ENCODE measurements at regions not wholly inside any gene's neighbourhood (a gene's known extent, or its start where the extent isn't known, plus 50 kb on each side); places are given as distances from the start of the nearest gene placed in this dataset.
A peak's percentile ranks its signal among the peaks of the same experiment; 100 is the strongest.

DNA sequence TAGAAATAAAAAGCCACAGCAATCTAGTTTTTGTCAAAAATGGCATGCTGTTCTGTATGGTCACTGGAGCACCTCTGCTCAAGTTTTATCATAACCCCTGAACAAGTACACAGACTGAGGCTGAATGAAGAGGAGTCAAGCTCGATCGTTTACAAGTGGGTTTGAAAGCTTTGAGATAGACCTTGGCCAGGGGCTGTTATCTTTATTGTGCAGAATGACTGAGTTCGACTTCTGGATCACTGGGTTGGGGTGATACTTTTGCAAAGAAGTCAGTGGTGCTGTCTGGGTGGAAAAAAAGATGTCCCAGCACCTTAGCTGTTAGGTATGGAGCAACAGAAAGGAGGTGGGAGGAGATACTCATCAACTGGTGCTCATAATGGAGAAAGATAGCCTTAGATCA lies 446.0 kb downstream of the HACE1 start:
- Histone ChIP-seq H3K27ac (no peak overlapping the region), H3K4me3 (no peak overlapping the region), H3K9me3 (no peaks in the 10 kb centered on the region), H3K27me3 (no peaks in the 10 kb centered on the region), H3K36me3 (no peaks in the 10 kb centered on the region), H3K4me1 (no peaks in the 10 kb centered on the region)
- DNase-seq (ENCODE audit: low spot score in 2 of 2) = no peak
- WGBS = 88% methylated on average over 3 of the region's 3 CpGs
- TF ChIP-seq, protein P1, sequence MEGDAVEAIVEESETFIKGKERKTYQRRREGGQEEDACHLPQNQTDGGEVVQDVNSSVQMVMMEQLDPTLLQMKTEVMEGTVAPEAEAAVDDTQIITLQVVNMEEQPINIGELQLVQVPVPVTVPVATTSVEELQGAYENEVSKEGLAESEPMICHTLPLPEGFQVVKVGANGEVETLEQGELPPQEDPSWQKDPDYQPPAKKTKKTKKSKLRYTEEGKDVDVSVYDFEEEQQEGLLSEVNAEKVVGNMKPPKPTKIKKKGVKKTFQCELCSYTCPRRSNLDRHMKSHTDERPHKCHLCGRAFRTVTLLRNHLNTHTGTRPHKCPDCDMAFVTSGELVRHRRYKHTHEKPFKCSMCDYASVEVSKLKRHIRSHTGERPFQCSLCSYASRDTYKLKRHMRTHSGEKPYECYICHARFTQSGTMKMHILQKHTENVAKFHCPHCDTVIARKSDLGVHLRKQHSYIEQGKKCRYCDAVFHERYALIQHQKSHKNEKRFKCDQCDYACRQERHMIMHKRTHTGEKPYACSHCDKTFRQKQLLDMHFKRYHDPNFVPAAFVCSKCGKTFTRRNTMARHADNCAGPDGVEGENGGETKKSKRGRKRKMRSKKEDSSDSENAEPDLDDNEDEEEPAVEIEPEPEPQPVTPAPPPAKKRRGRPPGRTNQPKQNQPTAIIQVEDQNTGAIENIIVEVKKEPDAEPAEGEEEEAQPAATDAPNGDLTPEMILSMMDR (IDR thresholded peaks at IDR 0.05) = no peak
- no peak for TF ChIP-seq EP300 (IDR thresholded peaks at IDR 0.05)
- no peak for TF ChIP-seq POLR2AphosphoS5 (IDR thresholded peaks at IDR 0.05)
- TF ChIP-seq POLR2A (IDR thresholded peaks at IDR 0.05) = no peak

DNA sequence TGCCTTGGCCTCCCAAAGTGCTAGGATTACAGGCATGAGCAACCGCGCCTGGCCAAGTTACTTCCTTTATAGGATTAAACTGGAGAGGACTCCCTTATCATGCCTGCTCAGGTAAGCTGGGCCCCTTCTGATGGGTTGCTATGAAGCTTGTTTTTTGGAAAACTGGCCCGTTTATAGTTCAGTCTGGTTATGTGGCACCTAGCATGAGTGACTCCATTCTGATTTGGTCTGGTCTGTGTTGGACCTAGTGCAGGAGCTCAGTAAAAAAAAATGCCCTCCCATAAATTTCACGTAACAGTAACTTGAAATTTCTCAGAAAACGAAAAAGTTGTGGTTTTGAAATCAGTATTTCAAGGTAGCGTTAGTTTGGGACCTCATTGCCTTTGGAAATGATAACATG lies 448.4 kb downstream of the HACE1 start:
- Histone ChIP-seq H3K27me3 (no peaks in the 10 kb centered on the region), H3K27ac (no peak overlapping the region), H3K9me3 (no peaks in the 10 kb centered on the region), H3K36me3 (no peaks in the 10 kb centered on the region), H3K4me3 (no peak overlapping the region), H3K4me1 (no peaks in the 10 kb centered on the region)
- TF ChIP-seq POLR2A (IDR thresholded peaks at IDR 0.05) (no peak), POLR2AphosphoS5 (IDR thresholded peaks at IDR 0.05) (no peak), EP300 (IDR thresholded peaks at IDR 0.05) (no peak)
- TF ChIP-seq, protein P1 (IDR thresholded peaks at IDR 0.05) = no peak
- WGBS = 90% methylated on average over 6 of the region's 6 CpGs
- DNase-seq (ENCODE audit: low spot score in 2 of 2) = no peak

DNA sequence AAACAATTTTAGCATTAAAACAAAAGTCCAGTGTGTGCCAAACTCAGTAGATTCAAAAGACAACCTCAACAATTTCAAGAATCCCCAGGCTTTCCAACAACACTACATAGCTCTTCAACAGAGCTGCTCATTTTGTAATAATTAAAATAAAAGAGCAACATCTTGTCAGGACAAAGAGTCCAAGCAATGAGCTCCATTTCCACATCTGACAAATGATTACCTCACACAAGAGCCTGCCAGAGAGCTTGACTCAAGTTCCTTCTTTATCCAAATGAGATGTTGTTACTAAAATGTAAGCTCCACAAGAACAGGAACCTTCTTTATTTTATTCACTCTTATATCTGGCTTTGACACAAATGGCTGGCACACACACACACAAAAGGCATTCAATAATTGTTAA lies 449.8 kb downstream of the HACE1 start:
- no peaks in the 10 kb centered on the region for H3K4me1 ChIP-seq
- no peak overlapping the region for H3K4me3 ChIP-seq
- H3K36me3 ChIP-seq = no peaks in the 10 kb centered on the region
- H3K27ac ChIP-seq = no peak overlapping the region
- peak in 1 of 3 donors; percentile 24 for TF ChIP-seq POLR2AphosphoS5 (IDR thresholded peaks at IDR 0.05)
- TF ChIP-seq, protein P1 (IDR thresholded peaks at IDR 0.05) = no peak
- no peaks in the 10 kb centered on the region for H3K9me3 ChIP-seq
- DNase-seq (ENCODE audit: low spot score in 2 of 2) = no peak
- no peaks in the 10 kb centered on the region for H3K27me3 ChIP-seq

DNA sequence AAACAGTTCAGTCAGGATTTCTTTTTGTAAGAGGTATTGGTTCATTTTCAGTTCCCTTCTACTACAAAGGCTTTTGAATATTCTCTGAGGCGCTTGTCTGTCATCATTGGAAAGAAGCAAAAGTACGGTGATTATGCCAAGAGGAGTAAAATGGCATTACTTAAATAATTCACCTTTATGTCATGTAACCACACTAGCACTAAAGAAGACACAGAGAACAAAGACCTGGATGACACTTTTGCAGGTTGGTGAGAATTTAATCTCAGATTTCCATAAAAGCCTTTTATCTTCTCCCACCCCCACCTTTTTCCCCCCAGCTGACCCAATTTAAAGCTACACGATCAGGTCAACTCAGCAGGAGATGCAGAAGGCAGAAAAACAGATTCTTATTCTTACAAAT lies 451.8 kb downstream of the HACE1 start:
- WGBS = 56% methylated on average over 3 of the region's 3 CpGs
- DNase-seq (ENCODE audit: low spot score in 2 of 2) = no peak
- Histone ChIP-seq H3K9me3 (no peaks in the 10 kb centered on the region), H3K27me3 (no peaks in the 10 kb centered on the region), H3K4me1 (no peaks in the 10 kb centered on the region), H3K27ac (no peak overlapping the region), H3K4me3 (no peak overlapping the region), H3K36me3 (no peaks in the 10 kb centered on the region)
- TF ChIP-seq POLR2A (IDR thresholded peaks at IDR 0.05) = no peak
- no peak for TF ChIP-seq POLR2AphosphoS5 (IDR thresholded peaks at IDR 0.05)
- TF ChIP-seq EP300 (IDR thresholded peaks at IDR 0.05) = no peak
- TF ChIP-seq, protein P1 (IDR thresholded peaks at IDR 0.05) = no peak

DNA sequence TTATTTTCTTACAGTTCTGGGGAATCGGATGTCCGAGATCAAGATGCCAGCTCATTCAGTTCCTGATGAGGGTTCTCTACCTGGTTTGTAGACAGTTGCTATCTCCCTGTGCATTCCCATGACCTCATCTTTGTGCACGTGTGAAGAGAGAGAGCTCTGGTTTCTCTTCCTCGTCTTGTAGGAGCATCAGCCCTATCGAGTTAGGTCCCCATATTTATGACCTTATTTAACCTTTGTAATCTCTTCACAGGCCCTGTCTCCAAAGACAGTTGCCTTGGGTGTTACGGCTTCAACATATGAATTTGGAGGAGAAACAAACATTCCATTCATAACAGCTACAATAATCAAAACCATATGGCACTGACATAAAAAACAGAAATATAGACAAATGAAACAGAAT lies 455.3 kb downstream of the HACE1 start:
- DNase-seq (ENCODE audit: low spot score in 2 of 2) = no peak
- Histone ChIP-seq H3K27me3 (no peaks in the 10 kb centered on the region), H3K4me3 (no peak overlapping the region), H3K9me3 (no peaks in the 10 kb centered on the region), H3K27ac (no peak overlapping the region), H3K4me1 (no peaks in the 10 kb centered on the region), H3K36me3 (no peaks in the 10 kb centered on the region)
- WGBS = 77% methylated on average over 6 of the region's 6 CpGs
- TF ChIP-seq EP300 (IDR thresholded peaks at IDR 0.05) (no peak), POLR2A (IDR thresholded peaks at IDR 0.05) (no peak), POLR2AphosphoS5 (IDR thresholded peaks at IDR 0.05) (no peak)
- TF ChIP-seq, protein P1 (IDR thresholded peaks at IDR 0.05) = no peak
